Islet of Langerhans (tissue), 1 donor: ENCODE measurements at regions not wholly inside any gene's neighbourhood (a gene's known extent, or its start where the extent isn't known, plus 50 kb on each side); places are given as distances from the start of the nearest gene placed in this dataset.

Source experiments
- FAIRE-seq: peaks from one replicate; lab custom pipeline; 2011; peaks lifted over from hg19 to GRCh38; lab: Jason Lieb, UNC

- FAIRE-seq: no peak
Measured at GRCh38 chr18:77520767-77521166, 271.1 kb downstream of the GALR1 start.

GRCh38 chr18:77522051-77522675 is 272.5 kb downstream of the GALR1 start:
- FAIRE-seq: no peak

GRCh38 chr18:77524909-77525308 is 275.3 kb downstream of the GALR1 start:
- no peak for FAIRE-seq

GRCh38 chr18:77526962-77527361 is 277.3 kb downstream of the GALR1 start:
- FAIRE-seq: no peak

- no peak for FAIRE-seq
Measured at GRCh38 chr18:77528872-77529271, 279.2 kb downstream of the GALR1 start.

GRCh38 chr18:77529492-77530176 is 280.0 kb downstream of the GALR1 start:
- FAIRE-seq: no peak

- no peak for FAIRE-seq
Measured at GRCh38 chr18:77530732-77531131, 281.1 kb downstream of the GALR1 start.

- FAIRE-seq: no peak
Measured at GRCh38 chr18:77539860-77540259, 290.2 kb downstream of the GALR1 start.

- FAIRE-seq: no peak
Measured at GRCh38 chr18:77544792-77545191, 295.1 kb downstream of the GALR1 start.

GRCh38 chr18:77547757-77548156 is 298.1 kb downstream of the GALR1 start:
- no peak for FAIRE-seq

- no peak for FAIRE-seq
Measured at GRCh38 chr18:77548790-77549420, 299.3 kb downstream of the GALR1 start.

- FAIRE-seq: no peak
Measured at GRCh38 chr18:77550625-77551024, 301.0 kb downstream of the GALR1 start.

- FAIRE-seq: no peak
Measured at GRCh38 chr18:77551055-77551454, 301.4 kb downstream of the GALR1 start.

GRCh38 chr18:77552945-77553344 is 303.3 kb downstream of the GALR1 start:
- no peak for FAIRE-seq

- no peak for FAIRE-seq
Measured at GRCh38 chr18:77554061-77554460, 304.4 kb downstream of the GALR1 start.

GRCh38 chr18:77557046-77557587 is 307.5 kb downstream of the GALR1 start:
- FAIRE-seq: no peak

GRCh38 chr18:77559274-77559910 is 309.7 kb downstream of the GALR1 start:
- FAIRE-seq: no peak

GRCh38 chr18:77560341-77560992 is 310.8 kb downstream of the GALR1 start:
- no peak for FAIRE-seq

- no peak for FAIRE-seq
Measured at GRCh38 chr18:77566604-77567003, 317.0 kb downstream of the GALR1 start.

- FAIRE-seq: no peak
Measured at GRCh38 chr18:77567205-77567604, 317.6 kb downstream of the GALR1 start.

GRCh38 chr18:77571743-77572142 is 322.1 kb downstream of the GALR1 start:
- no peak for FAIRE-seq

GRCh38 chr18:77572537-77572936 is 322.9 kb downstream of the GALR1 start:
- FAIRE-seq: no peak
